ENCODE measurements at regions not wholly inside any gene's neighbourhood (a gene's known extent, or its start where the extent isn't known, plus 50 kb on each side); places are given as distances from the start of the nearest gene placed in this dataset.

- no peak for TF ChIP-seq CTCF (IDR thresholded peaks at IDR 0.05)
- no peak for TF ChIP-seq POLR2AphosphoS5 (IDR thresholded peaks at IDR 0.05)
- no peak for TF ChIP-seq EP300 (IDR thresholded peaks at IDR 0.05)
Measured at GRCh38 chr9:82367016-82367415, 378.4 kb downstream of the SPATA31D1 start.
